ENCODE measurements at regions not wholly inside any gene's neighbourhood (a gene's known extent, or its start where the extent isn't known, plus 50 kb on each side); places are given as distances from the start of the nearest gene placed in this dataset.
A peak's percentile ranks its signal among the peaks of the same experiment; 100 is the strongest.
"Not testable (repeated sequence)": the region's sequence is repeated elsewhere in the genome, so short reads cannot be mapped to it uniquely, and the experiment has no call there.

DNA sequence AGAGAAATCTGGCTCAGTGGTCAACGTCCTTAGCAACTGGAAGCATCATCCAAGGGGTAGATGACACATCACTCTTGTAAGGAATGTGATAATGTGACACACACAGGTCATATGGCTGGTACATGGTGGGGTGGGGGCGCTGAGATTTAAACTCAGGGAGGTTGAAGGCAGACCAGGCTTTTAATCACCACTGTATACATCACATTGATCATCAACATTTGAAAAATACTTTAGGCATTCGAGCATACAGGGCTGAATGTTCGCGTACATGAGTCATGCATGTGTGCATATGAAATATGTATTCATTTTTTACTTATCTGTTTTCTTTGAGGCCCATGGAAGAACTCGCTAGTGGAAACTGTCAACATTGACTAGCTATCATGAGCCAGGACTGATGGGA is 976.4 kb downstream of the VRK1 start:
- DNase-seq, result no peak

DNA sequence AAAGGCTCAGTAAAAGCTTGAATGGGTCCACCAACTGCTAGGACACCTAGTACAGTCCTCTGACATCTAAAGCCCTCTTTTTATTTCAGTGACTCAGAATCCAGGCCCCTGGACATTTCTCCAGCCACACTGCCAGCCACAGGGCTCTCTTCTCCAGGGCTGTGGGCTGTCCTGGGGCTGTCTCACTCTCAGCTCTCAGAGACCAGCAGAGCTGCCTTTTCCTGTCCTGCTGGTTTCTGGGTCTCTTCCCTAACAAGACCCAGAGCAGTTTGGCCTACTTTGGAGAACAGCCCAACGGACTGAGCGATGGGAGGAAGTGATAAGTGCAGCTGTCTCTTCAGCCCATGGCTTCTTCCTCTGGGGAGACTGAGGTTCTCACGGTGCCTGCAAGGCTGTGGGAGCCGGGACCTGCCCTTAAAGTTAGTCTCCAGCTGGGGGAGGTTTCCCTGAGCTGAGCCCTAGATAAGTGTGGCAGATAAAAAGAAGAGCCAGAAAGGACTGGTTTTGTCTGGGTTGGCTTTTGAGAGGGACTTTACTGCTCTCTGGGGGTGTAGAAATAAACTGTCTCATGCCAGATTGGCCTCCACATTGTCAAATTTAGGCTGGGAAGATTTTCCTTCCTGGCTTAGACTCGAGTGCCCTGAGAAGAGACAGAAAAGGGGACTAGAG is 979.8 kb downstream of the VRK1 start:
- peak; percentile 16 for DNase-seq

DNA sequence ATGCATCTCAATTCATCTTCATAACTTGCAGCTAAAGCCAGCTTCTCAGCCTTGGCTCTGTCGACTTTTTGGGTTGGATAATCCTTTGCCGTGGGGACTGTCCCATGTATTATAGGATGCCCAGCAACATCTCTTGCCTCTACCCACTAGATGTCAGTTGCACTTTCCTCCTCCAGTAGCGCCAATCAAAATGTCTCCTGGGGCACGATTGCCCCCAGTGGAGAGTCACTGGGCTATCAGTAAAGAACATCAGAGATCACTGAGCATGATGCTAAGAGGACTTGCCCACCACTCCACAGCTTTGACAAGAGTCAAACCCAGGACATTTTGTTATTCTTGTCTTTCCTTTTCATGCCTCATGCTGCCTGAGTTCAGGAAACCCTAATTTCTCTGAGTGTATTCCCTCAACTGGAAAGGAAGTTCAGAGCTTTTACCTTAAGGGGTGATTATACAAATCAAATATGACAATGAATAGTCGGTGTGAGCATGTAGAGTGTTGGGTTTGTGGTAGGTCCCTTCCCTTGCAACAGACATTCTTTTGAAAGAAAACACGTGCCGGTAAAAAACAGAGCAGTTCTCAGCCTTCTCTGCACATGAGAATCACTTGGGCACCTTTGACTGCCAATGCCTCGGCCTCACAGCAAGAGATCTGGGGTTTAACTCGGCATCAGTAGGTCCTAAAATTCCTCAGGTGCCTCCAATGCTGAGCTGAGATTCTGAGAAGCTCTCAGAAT is 980.6 kb downstream of the VRK1 start:
- DNase-seq, result peak; percentile 22

DNA sequence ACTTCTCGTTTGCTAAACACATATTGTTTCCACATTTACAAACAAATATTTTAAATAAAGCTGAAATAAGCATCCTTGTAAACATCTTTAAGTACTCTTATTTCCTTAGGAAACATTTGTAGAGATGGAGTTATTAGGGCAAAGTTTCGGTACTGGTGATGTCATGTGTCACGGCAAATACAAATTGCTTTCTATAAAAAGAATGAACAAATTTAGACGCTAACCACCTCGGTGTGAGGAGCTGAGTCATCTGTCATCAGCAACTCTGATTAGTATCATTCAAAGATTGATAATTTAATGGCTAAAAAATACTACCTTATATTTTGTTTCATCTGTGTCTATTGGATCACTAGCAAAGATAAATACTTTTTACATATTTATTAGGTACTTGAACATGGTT is 982.0 kb downstream of the VRK1 start:
- no peak for DNase-seq

GRCh38 chr14:97780804-97781203 is 983.6 kb downstream of the VRK1 start:
- DNase-seq, result no peak

- DNase-seq, result no peak
These were observed 984.8 kb downstream of the VRK1 start for GRCh38 chr14:97781961-97782360.

- no peak for DNase-seq
These were observed 985.8 kb downstream of the VRK1 start for GRCh38 chr14:97782871-97783414.

DNA sequence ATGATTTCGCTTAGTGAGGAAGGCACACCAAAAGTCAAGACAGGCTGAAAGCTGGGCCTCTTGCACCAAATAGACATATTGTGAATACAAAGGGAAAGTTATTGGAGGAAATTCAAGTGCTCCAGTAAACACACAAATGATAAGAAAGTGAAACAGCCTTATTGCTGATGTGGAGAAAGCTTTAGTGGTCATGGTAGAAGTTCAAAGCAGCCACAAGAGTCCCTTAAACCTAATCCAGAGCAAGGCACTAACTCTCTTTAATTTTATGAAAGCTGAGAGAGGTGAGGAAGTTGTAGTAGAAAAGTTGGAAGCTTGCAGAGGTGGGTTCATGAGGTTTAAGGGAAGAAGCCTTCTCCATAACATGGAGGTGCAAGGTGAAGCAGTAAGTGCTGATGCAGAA is 988.3 kb downstream of the VRK1 start:
- DNase-seq, result no peak

DNA sequence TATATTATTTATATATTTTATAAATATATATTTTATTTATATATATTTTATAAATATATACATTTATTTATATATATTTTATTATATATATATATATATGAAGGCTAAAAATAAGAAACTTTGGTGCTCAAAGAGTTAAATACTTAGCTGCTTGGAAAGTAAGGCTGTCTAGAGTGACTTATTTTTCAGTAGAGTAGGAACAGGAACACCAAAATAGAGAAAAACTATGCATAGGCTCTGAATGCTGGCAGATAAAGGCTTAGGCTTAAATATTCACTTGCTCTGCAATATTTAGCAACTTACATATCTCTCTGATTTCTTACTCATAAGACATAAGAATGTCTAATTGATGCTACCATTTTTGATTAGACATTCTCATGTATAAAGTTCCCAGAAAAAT is 991.2 kb downstream of the VRK1 start:
- DNase-seq, result no peak

GRCh38 chr14:97788846-97789526 is 991.8 kb downstream of the VRK1 start:
- no peak for DNase-seq

GRCh38 chr14:97791072-97791471 is 993.9 kb downstream of the VRK1 start:
- no peak for DNase-seq

- DNase-seq, result no peak
These were observed 994.7 kb downstream of the VRK1 start for GRCh38 chr14:97791906-97792305.

DNA sequence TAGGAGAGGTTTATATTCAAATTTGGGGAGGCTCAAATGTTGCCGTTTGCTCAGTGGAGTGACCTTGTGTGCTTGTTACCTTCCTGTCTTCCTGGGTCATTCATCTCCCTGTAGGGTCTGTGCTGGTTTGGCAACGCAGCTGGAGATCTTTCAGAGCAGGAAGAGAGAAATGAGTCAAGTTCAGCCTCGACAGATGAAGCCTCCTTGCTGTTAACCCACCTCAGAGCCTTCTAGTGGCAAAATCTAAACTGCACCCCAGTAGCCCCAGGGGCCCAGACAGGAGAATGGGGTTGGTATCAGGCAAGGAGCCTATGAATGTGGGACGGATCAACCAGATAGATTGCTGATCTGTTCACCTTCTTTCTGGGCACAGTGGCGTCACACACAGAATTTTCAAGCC is 999.3 kb downstream of the VRK1 start:
- no peak for DNase-seq

- DNase-seq, result no peak
These were observed 1001.0 kb downstream of the VRK1 start for GRCh38 chr14:97798176-97798575.

DNA sequence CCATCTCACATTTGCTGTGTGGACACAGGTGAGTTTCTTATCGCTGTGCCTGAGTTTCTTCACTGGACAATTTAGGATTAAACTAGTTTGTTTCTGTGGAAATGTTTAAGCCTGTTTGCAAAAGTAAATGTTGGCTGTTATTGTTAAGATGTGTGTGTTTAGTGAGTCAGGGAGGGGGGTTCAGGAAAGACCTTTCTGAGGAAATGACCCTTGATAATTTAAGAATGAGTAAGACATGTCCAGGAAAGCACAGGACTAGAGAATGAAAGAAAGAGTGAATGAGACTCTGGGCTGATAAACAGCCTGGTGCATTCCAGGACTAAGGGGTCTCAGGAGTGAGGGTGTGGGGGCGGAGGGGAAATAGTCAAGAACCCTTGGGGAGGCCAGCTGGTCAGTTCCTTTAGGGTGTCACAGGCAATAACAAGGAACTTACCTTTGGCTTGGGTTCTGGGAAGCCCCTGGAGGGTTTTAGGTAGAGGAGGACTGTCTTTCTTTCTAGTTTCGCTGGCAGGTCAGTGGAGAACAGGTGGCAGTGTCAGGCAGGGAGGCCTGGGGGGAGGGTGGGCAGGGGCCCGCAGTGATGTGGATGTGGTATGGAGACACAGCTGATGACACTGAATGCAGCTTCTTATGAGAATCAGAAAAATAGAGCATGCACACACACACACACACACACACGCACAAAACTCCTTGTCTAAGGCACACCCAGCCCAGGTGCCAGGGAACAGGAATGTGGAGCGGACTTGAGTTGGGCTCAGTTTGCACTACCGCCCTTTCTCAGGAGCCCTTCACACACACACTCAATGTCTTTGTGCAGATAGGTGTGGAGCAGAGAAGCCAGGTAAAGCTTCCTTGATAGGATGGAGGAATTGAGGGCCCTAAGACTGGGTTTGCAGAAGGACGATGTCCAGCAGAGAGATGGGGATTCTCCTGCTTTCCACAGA is 1005.5 kb downstream of the VRK1 start:
- no peak for DNase-seq

DNA sequence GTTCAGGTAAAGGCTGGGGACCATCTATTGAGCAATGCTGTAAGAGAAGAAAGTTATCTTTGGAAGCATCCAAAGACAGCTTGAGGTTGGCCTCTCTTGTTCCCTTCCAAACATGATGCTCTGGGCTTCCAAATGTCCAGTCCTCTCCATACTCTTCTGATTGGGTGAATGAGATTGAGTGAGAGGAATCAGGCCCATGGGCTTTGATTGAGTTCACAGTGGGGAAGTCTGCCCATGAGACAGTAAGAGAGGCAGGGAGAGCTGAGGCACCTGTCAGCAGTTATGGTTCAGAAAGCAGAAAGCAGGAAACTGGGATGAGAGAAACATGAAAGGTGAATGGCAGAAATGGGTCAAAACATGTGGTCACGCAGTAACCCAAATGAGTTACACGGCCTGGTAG is 1006.9 kb downstream of the VRK1 start:
- DNase-seq, result no peak

- DNase-seq, result no peak
These were observed 1009.7 kb downstream of the VRK1 start for GRCh38 chr14:97806891-97807290.

GRCh38 chr14:97808541-97808940 is 1011.4 kb downstream of the VRK1 start:
- not testable (repeated sequence) for DNase-seq

DNA sequence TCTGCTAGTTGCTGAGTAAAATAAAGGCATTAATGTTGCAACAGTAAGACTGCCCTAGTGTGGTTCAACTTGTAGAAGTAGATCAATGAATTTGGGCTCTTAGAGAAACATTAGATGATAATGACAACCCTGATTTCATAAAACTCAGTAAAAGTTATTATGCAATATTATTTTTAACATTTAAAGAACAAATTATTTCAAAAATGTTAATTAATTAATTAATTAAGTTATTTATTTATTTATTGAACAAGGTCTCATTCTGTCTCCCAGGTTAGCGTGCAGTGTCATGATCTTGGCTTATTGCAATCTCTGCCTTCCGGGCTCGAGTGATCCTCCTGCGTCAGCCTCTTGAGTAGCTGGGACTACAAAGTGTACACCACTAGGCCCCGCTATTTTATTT is 1016.4 kb downstream of the VRK1 start:
- DNase-seq, result no peak

DNA sequence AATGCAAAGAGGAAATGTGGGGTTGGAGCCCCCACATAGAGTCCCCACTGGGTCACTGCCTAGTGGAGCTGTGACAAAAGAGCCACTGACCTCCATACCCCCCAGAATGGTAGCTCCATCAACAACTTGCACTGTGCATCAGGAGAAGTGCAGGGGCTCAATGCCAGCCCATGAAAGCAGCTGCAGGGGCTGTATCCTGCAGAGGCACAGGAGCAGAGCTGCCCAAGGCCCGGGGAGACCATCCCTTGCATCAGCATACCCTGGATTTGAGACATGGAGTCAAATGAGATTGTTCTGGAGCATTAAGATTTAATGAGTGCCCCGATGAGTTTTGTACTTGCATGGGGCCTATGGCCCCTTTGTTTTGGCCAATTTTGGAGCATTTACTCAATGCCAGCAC is 1023.6 kb downstream of the VRK1 start:
- DNase-seq, result no peak

GRCh38 chr14:97824218-97824617 is 1027.0 kb downstream of the VRK1 start:
- DNase-seq, result peak; percentile 3

GRCh38 chr14:97827746-97828145 is 1030.6 kb downstream of the VRK1 start:
- DNase-seq, result no peak

GRCh38 chr14:97832776-97833175 is 1035.6 kb downstream of the VRK1 start:
- DNase-seq, result no peak

Data from CD4-positive, alpha-beta T cell treated with Interleukin-10 for 1 hour (primary cell).